Liver (tissue), 8 donors: ENCODE measurements at regions not wholly inside any gene's neighbourhood (a gene's known extent, or its start where the extent isn't known, plus 50 kb on each side); places are given as distances from the start of the nearest gene placed in this dataset.

Experiments used
- DNase-seq: peaks from one replicate; pipeline ENCODE4 v3.0.0-alpha.2; 2017; ENCODE audit warnings: low spot score
- H3K27ac ChIP-seq, 2 donors: one replicate each; pipeline ENCODE4 v1.7.0; 2013; ENCODE audit warnings: inconsistent platforms in 2 of 2, low read length in 2 of 2, control low read depth in 1 of 2, low read depth in 1 of 2, mild to moderate bottlenecking in 1 of 2
- H3K27me3 ChIP-seq, 4 donors: one replicate each; pipeline versions ENCODE4 v1.6.1 to v1.7.0; 2013; ENCODE audit warnings: low read length in 3 of 4, inconsistent platforms in 1 of 4, mild to moderate bottlenecking in 1 of 4, moderate library complexity in 1 of 4; ENCODE audit not compliant: control insufficient read depth in 4 of 4, insufficient read depth in 4 of 4
- H3K36me3 ChIP-seq, 4 donors: one replicate each; pipeline versions ENCODE4 v1.6.1 to v1.7.0; 2013; ENCODE audit warnings: low read length in 3 of 4, mild to moderate bottlenecking in 3 of 4, low read depth in 1 of 4, moderate library complexity in 1 of 4; ENCODE audit not compliant: control insufficient read depth in 4 of 4, insufficient read depth in 3 of 4
- H3K4me1 ChIP-seq, 4 donors: one replicate each; pipeline versions ENCODE4 v1.6.1 to v1.7.0; 2013; ENCODE audit warnings: low read length in 3 of 4, mild to moderate bottlenecking in 3 of 4, moderate library complexity in 1 of 4; ENCODE audit not compliant: control insufficient read depth in 4 of 4, insufficient read depth in 4 of 4
- H3K4me3 ChIP-seq, 3 donors: one replicate each; pipeline versions ENCODE4 v1.6.1 to v1.7.0; 2013; ENCODE audit warnings: low read length in 3 of 3, control low read depth in 1 of 3, low read depth in 1 of 3, mild to moderate bottlenecking in 1 of 3
- H3K9ac ChIP-seq, 2 donors: one replicate each; pipeline ENCODE4 v1.7.0; 2013; ENCODE audit warnings: low read length in 2 of 2, mild to moderate bottlenecking in 2 of 2, moderate library complexity in 2 of 2, control low read depth in 1 of 2, low read depth in 1 of 2
- H3K9me3 ChIP-seq, 4 donors: one replicate each; pipeline versions ENCODE4 v1.6.1 to v1.7.0; 2013; ENCODE audit warnings: low read length in 3 of 4; ENCODE audit not compliant: control insufficient read depth in 4 of 4
- CTCF ChIP-seq: fragments of 150-350 bp; IDR thresholded peaks from 2 replicates; pipeline ENCODE4 v1.5.1; 2017; ENCODE audit warnings: improper control_type of control experiment, low read depth, low read length; ENCODE audit not compliant: missing input control
- EGR1 ChIP-seq, 2 donors: IDR thresholded peaks; 2 replicates each; pipeline ENCODE4 v1.6.1; 2016 to 2018; ENCODE audit warnings: antibody characterized with exemption in 2 of 2, low read depth in 2 of 2
- FOXA1 ChIP-seq: IDR thresholded peaks from 2 replicates; pipeline ENCODE4 v1.6.1; 2016; ENCODE audit warnings: antibody characterized with exemption
- FOXA2 ChIP-seq: IDR thresholded peaks from 2 replicates; pipeline ENCODE4 v1.6.1; 2016; ENCODE audit warnings: antibody characterized with exemption
- GABPA ChIP-seq, 2 donors: IDR thresholded peaks in 1 of 2; conservative IDR thresholded peaks in 1 of 2; 2 replicates each; pipeline ENCODE4 v1.6.1; 2016; ENCODE audit warnings: antibody characterized with exemption in 2 of 2, mild to moderate bottlenecking in 1 of 2, moderate library complexity in 1 of 2
- HNF4A ChIP-seq, 2 donors: conservative IDR thresholded peaks; 2 replicates each; pipeline ENCODE4 v1.6.1; 2016; ENCODE audit warnings: antibody characterized with exemption in 2 of 2, mild to moderate bottlenecking in 2 of 2
- HNF4G ChIP-seq: IDR thresholded peaks from 2 replicates; pipeline ENCODE4 v1.6.1; 2016; ENCODE audit warnings: antibody characterized with exemption
- JUND ChIP-seq, 2 donors: IDR thresholded peaks; 2 replicates each; pipeline ENCODE4 v1.6.1; 2016; ENCODE audit warnings: antibody characterized with exemption in 2 of 2
- NR2F2 ChIP-seq: IDR thresholded peaks from 2 replicates; pipeline ENCODE4 v1.6.1; 2016; ENCODE audit warnings: antibody characterized with exemption
- RAD21 ChIP-seq, 2 donors: IDR thresholded peaks; 2 replicates each; pipeline ENCODE4 v1.6.1; 2016; ENCODE audit warnings: antibody characterized with exemption in 2 of 2, mild to moderate bottlenecking in 2 of 2
- REST ChIP-seq: IDR thresholded peaks from 2 replicates; pipeline ENCODE4 v1.6.1; 2016; ENCODE audit warnings: antibody characterized with exemption, mild to moderate bottlenecking
- RXRA ChIP-seq, 2 donors: IDR thresholded peaks; 2 replicates each; pipeline ENCODE4 v1.6.1; 2017 to 2018; ENCODE audit warnings: antibody characterized with exemption in 2 of 2, mild to moderate bottlenecking in 1 of 2
- SP1 ChIP-seq: IDR thresholded peaks from 2 replicates; pipeline ENCODE4 v1.6.1; 2018; ENCODE audit warnings: antibody characterized with exemption, mild to moderate bottlenecking
- TAF1 ChIP-seq: conservative IDR thresholded peaks from 2 replicates; pipeline ENCODE4 v1.6.1; 2016; ENCODE audit warnings: antibody characterized with exemption, mild to moderate bottlenecking
- YY1 ChIP-seq: IDR thresholded peaks from 2 replicates; pipeline ENCODE4 v1.6.1; 2016; ENCODE audit warnings: antibody characterized with exemption, mild to moderate bottlenecking
- ZBTB33 ChIP-seq: IDR thresholded peaks from 2 replicates; pipeline ENCODE4 v1.6.1; 2016; ENCODE audit warnings: antibody characterized with exemption
- WGBS: extraction: QIAGEN DNeasy Blood & Tissue Kit; methylation state at CpG from one replicate; pipeline ENCODE4 v1.1.7; 2013; 5-methylcytosine and 5-hydroxymethylcytosine counted together
- TF ChIP-seq, protein P1 (sequence below): IDR thresholded peaks from 2 replicates; pipeline ENCODE4 v1.6.1; 2016; ENCODE audit warnings: antibody characterized with exemption
- TF ChIP-seq, protein P2 (sequence below): IDR thresholded peaks from 2 replicates; pipeline ENCODE4 v1.6.1; 2016; ENCODE audit warnings: antibody characterized with exemption
- donor health status: healthy.
- donor health status: healthy.
- donor health status: healthy.
- donor health status: healthy.
- donor health status: healthy.

DNA sequence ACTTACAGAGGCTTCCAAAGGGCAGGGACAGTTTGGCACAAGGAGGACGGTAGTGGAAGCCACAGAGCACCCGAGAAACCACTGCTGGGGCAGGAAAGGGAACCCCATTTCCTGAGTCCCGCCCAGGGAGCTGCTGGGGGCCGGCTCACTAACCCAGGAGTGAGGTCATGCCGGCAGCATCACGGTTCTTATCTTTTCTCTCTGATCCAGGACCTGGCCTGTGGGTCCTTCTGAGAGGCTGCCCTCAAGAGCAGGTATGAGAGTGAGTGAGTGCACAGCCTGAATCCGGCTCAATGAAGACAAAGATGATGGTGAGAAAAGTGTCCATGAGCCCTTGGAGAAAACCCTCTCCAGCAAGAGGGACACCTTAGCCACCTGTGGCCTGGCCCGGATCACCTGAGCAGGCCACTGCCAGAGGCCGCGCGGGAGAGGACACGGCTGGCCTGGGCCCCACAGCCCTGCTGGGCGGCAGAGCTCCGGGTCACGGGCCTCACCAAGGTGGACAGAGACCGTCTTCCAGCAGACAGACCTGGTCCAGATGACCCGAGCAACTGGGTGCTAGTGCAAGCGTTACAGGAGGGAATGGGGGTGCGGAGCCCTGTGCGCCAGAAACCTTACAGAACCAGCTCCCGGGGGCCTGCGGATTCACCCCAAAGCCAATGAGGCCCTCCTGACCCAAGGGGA lies 94.9 kb downstream of the RIPK4 start:
- no peak for DNase-seq
- H3K4me3 ChIP-seq, result no peak overlapping the region
- no peaks in the 10 kb centered on the region for H3K36me3 ChIP-seq
- H3K9ac ChIP-seq, result no peak overlapping the region
- TF ChIP-seq HNF4G (no peak), CTCF (no peak), RXRA (IDR thresholded peaks at IDR 0.05) (no peak), GABPA (IDR thresholded peaks at IDR 0.05 in 1 of 2, conservative IDR thresholded peaks at IDR 0.05 in 1 of 2) (no peak), YY1 (no peak), NR2F2 (no peak), REST (no peak), FOXA1 (no peak), RAD21 (IDR thresholded peaks at IDR 0.05) (no peak), HNF4A (conservative IDR thresholded peaks at IDR 0.05) (no peak), EGR1 (IDR thresholded peaks at IDR 0.05; ENCODE audit: low read depth in 2 of 2) (no peak), FOXA2 (no peak), JUND (IDR thresholded peaks at IDR 0.05) (no peak), SP1 (no peak), ZBTB33 (no peak), TAF1 (no peak)
- TF ChIP-seq, protein P1, sequence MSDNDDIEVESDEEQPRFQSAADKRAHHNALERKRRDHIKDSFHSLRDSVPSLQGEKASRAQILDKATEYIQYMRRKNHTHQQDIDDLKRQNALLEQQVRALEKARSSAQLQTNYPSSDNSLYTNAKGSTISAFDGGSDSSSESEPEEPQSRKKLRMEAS, result no peak
- TF ChIP-seq, protein P2, sequence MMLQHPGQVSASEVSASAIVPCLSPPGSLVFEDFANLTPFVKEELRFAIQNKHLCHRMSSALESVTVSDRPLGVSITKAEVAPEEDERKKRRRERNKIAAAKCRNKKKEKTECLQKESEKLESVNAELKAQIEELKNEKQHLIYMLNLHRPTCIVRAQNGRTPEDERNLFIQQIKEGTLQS, result no peak
- no peak overlapping the region for H3K27ac ChIP-seq
- no peaks in the 10 kb centered on the region for H3K4me1 ChIP-seq
- WGBS, result 85% methylated on average over 22 of the region's 22 CpGs
- H3K27me3 ChIP-seq, result no peaks in the 10 kb centered on the region
- H3K9me3 ChIP-seq, result no peaks in the 10 kb centered on the region
